SK-N-SH (cell line): ENCODE measurements at regions not wholly inside any gene's neighbourhood (a gene's known extent, or its start where the extent isn't known, plus 50 kb on each side); places are given as distances from the start of the nearest gene placed in this dataset.

Experiments used
- CTCF ChIP-seq: fragments of 200-600 bp; sonication (generic); IDR thresholded peaks from 2 replicates; pipeline ENCODE4 v1.6.1; 2017; ENCODE audit warnings: antibody characterized with exemption, mild to moderate bottlenecking, moderate library complexity
- TCF12 ChIP-seq: IDR thresholded peaks from 2 replicates; pipeline ENCODE4 v1.4.0; 2012
- USF1 ChIP-seq: IDR thresholded peaks from 2 replicates; pipeline ENCODE4 v1.4.0; 2012; ENCODE audit warnings: low read depth, borderline replicate concordance

GRCh38 chr15:35822153-35822552 is 276.2 kb upstream of the DPH6 start:
- TF ChIP-seq CTCF (no peak), TCF12 (no peak), USF1 (no peak)
